ENCODE measurements at regions not wholly inside any gene's neighbourhood (a gene's known extent, or its start where the extent isn't known, plus 50 kb on each side); places are given as distances from the start of the nearest gene placed in this dataset.

DNA sequence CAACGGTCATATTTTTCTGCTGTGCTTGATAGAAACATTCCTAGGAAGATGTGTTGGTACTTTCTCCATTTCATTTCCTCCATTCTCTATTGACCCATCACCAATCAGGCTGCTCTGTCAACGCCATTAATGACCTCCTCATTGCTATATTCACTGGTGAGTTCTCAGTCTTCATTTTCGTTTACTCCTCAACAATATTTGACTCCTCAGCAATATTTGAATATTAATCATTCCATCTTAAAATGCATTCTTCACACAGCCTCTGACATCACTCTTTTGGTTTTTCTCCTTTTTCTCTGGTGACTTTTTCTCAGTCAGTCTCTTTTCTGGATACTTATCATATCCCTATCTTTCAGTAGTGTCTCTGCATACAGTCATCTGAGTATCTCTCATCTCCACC, 323.5 kb upstream of the CRIM1 start:
- H3K4me3 ChIP-seq (replicated peaks; ENCODE audit: low read depth, low read length): no peak overlapping the region
- TF ChIP-seq, protein P1, sequence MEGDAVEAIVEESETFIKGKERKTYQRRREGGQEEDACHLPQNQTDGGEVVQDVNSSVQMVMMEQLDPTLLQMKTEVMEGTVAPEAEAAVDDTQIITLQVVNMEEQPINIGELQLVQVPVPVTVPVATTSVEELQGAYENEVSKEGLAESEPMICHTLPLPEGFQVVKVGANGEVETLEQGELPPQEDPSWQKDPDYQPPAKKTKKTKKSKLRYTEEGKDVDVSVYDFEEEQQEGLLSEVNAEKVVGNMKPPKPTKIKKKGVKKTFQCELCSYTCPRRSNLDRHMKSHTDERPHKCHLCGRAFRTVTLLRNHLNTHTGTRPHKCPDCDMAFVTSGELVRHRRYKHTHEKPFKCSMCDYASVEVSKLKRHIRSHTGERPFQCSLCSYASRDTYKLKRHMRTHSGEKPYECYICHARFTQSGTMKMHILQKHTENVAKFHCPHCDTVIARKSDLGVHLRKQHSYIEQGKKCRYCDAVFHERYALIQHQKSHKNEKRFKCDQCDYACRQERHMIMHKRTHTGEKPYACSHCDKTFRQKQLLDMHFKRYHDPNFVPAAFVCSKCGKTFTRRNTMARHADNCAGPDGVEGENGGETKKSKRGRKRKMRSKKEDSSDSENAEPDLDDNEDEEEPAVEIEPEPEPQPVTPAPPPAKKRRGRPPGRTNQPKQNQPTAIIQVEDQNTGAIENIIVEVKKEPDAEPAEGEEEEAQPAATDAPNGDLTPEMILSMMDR (IDR thresholded peaks at IDR 0.05; ENCODE audit: low read depth, low read length, missing control alignments): no peak
- DNase-seq (ENCODE audit: extremely low read depth, low read depth): no peak

DNA sequence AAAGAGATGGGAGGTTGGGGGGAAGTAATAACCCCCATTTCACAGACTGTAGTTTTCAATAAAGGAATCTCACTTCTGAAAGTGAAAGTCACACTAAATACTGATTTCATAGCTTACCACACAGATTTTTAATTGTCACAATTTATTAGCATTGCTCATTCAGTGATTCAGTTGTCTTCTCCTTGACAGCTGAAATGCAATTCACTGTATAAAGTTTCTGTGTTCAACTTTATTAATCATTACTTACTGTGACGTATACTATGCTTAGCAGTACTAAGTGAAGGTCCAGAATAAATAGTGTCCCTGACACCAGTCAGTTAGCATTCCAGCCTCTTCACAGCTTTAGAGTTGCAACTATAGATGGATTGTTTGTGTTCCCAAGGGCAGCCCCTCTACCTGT, 324.1 kb upstream of the CRIM1 start:
- no peak overlapping the region for H3K4me3 ChIP-seq (replicated peaks; ENCODE audit: low read depth, low read length)
- TF ChIP-seq, protein P1 (IDR thresholded peaks at IDR 0.05; ENCODE audit: low read depth, low read length, missing control alignments): no peak
- DNase-seq (ENCODE audit: extremely low read depth, low read depth): no peak

DNA sequence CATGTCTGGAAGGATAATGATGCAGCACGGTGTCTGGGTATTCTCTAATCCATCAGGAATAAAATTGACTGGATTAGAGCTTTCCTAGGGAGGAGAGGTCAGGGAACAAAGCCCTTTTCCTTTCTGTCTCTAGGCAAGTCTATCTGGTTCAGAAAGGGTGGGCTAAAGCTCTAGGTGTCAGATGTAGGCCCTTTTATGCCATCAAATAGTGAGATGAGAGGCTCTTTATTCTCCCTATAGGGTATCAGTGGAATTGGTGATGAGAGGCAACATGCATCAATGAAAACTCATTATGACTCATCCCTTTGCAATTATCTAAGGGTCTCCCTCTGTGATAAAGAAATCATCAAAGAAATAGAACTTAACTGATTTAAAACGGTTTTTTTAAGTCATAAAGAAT, 328.0 kb upstream of the CRIM1 start:
- TF ChIP-seq, protein P1 (IDR thresholded peaks at IDR 0.05; ENCODE audit: low read depth, low read length, missing control alignments): no peak
- DNase-seq (ENCODE audit: extremely low read depth, low read depth): no peak
- H3K4me3 ChIP-seq (replicated peaks; ENCODE audit: low read depth, low read length): no peak overlapping the region

DNA sequence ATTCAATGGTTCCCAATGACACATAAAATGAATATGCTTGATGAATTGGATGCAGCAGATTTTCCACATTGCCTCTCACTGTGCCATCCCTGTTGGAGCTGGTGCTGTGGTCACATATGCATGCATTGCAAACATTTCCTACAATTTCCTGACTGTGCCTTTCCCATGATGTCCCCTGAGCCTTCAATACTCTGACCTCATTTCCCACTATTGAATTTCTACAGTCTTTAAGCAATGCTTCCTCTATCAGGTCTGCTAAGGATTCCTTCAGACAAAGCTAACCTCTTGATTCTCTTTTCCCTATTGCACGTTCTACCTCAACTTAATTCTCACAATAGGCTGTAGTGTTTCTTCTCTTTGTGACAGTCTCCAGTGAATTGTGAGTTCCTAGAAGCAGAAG, 342.5 kb upstream of the CRIM1 start:
- DNase-seq (ENCODE audit: extremely low read depth, low read depth): no peak
- no peak overlapping the region for H3K4me3 ChIP-seq (replicated peaks; ENCODE audit: low read depth, low read length)
- TF ChIP-seq, protein P1 (IDR thresholded peaks at IDR 0.05; ENCODE audit: low read depth, low read length, missing control alignments): no peak

DNA sequence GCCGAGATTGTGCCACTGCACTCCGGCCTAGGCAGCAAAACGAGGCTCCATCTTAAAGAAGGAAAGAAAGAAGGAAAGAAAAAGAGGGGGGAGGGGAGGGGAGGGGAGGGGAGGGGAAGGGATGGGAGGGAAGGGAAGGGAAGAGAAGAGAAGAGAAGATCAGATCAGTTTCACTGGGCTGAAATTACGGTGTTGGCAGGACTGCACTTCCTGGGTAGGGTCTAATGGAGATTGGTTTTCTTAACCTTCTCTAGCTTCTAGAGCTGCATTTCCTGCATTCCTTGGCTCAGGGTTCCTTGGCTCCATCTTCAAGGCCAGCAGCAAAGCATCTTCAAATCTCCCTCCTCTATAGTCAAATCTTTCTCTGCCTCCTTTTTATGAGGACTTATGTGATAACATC, 349.1 kb upstream of the CRIM1 start:
- TF ChIP-seq, protein P1 (IDR thresholded peaks at IDR 0.05; ENCODE audit: low read depth, low read length, missing control alignments): no peak
- no peak overlapping the region for H3K4me3 ChIP-seq (replicated peaks; ENCODE audit: low read depth, low read length)
- no peak for DNase-seq (ENCODE audit: extremely low read depth, low read depth)

DNA sequence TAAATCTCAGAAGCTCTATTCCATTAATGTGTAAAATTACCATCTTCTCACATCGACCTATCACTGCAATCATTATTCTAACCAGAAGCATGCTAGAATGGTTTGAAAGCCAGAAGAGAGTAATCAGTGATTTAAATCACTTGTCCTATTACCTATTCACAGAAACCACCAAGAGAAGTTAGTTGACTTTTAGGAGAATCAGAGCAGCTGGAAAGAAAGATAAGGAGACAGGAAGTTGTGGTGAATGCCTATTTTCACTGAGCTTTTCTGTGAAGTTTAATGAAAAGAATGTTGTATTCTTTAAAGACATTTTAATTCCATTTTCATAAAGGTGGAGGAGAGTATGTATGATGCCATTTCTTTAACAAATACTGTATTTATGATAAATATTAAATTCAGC, 352.6 kb upstream of the CRIM1 start:
- H3K4me3 ChIP-seq (replicated peaks; ENCODE audit: low read depth, low read length): no peak overlapping the region
- TF ChIP-seq, protein P1 (IDR thresholded peaks at IDR 0.05; ENCODE audit: low read depth, low read length, missing control alignments): no peak
- DNase-seq (ENCODE audit: extremely low read depth, low read depth): no peak

DNA sequence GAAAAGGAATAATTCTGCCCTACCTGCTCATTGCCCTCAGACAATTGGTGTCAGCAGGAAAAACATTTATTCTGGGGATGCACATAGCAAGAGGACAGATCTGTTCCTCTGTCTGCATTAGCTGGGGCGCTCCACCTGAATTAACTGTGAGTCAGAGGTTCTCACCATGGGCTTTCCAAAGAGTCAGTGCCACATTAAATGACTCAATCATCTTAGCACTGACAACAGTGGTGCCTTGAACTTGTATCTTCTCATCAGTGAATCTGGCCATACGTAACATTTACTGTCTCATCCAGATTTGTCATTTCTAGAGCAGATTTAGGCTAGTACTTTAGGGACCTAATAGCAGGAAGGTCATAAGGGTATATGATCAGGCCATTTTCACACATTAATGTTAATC, 358.1 kb upstream of the CRIM1 start:
- no peak overlapping the region for H3K4me3 ChIP-seq (replicated peaks; ENCODE audit: low read depth, low read length)
- TF ChIP-seq, protein P1 (IDR thresholded peaks at IDR 0.05; ENCODE audit: low read depth, low read length, missing control alignments): no peak
- DNase-seq (ENCODE audit: extremely low read depth, low read depth): no peak

All from HFF-Myc (cell line).